Esophagus muscularis mucosa (tissue), 4 donors: ENCODE measurements at regions not wholly inside any gene's neighbourhood (a gene's known extent, or its start where the extent isn't known, plus 50 kb on each side); places are given as distances from the start of the nearest gene placed in this dataset.

Source experiments
- CTCF ChIP-seq, 3 experiments: fragments of 200-600 bp in 2 of 3; fragments of 450-650 bp in 1 of 3; sonication (generic) in 2 of 3; IDR thresholded peaks; one replicate each; pipeline ENCODE4 v1.5.1; 2017 to 2019; ENCODE audit warnings: antibody characterized with exemption in 3 of 3, mild to moderate bottlenecking in 2 of 3, moderate library complexity in 1 of 3
- EP300 ChIP-seq: sonication (generic); formaldehyde crosslinking; IDR thresholded peaks from one replicate; pipeline ENCODE4 v1.6.1; 2017; ENCODE audit warnings: antibody characterized with exemption
- POLR2A ChIP-seq: fragments of 450-650 bp; IDR thresholded peaks from one replicate; pipeline ENCODE4 v1.6.1; 2017; ENCODE audit warnings: antibody characterized with exemption, moderate library complexity, mild to moderate bottlenecking, low read depth

DNA sequence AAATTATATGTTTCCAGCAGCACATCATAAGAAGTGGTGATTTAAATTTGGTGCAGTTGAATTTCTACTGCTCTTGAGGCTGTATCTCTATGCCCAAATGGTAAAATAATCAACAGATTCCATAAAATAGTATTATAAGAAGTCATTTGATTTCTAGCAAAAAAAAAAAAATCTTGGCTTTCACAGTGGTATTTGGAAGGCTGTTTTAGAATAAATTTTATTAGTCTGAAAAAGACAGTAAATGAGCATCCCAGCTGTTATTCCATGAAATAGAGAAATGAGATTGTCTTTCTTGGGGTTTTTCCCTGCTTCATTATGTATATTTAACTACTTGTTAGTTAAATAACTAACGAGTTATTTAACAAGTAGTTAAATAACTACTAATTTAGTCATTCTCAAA lies 156.0 kb upstream of the ABI3BP start:
- no peak for TF ChIP-seq CTCF (IDR thresholded peaks at IDR 0.05)
- no peak for TF ChIP-seq POLR2A
- no peak for TF ChIP-seq EP300
